ENCODE measurements at regions not wholly inside any gene's neighbourhood (a gene's known extent, or its start where the extent isn't known, plus 50 kb on each side); places are given as distances from the start of the nearest gene placed in this dataset.
A peak's percentile ranks its signal among the peaks of the same experiment; 100 is the strongest.

DNA sequence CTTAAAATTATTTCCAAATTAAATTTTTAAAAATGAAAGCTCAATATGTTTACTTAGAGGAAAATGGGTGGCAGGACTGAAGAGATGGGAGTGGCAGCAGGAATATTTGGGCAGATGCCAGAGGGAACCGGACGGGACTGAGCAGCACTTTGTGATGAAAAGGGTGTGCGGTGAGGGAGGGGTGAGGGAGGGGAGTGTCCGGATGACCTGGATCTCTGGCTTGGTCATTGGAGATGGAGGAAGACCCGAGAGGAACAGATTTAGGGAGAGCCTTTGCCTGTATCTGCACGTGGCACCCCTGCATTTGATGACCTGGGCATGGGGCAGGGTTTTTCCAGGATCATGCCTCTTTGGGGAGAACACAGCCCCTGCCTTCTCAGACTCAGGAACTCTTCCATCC, 201.1 kb upstream of the MVB12B start:
- DNase-seq (ENCODE audit: low spot score), result peak; percentile 30

DNA sequence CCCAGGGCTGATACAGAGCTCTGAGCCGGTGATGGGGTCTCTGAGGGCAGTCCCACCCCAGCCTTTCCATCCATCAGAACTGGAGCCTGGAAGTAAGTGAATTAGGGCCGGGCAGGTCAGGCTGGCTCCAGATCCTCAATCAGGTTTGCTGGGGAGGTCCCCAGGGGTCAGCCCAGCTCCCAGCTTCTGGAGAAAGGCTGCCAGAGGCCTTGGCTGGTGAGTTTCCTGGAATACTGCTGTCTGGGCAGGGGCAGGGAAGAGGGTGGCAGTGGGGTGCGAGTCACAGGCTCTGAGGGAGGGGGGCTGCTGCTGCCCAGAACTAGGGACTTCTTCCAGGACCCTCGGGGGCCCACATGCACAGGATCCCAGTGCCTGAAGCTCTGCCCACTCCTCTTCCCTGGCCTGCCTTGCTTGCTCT, 200.6 kb upstream of the MVB12B start:
- peak; percentile 4 for DNase-seq (ENCODE audit: low spot score)

DNA sequence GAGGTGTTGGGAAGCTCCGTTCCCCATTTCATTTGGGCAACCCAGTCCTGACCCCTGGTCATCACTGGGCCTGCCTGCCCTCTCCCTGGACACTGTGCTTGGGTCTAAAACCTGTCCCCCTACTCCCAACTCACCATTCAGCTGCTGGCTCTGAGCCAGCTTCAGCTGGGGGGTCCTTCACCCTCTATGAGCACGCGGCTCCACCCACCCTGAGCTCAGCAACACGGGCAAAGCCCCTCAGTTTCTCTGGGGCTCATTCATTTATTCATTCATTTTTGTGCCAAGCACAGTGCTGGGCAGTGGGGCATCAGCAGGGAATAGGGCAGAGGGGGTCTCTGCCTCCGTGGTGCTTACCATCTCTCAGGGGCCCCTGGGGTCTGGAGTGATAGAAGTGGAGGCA, 199.8 kb upstream of the MVB12B start:
- peak; percentile 4 for DNase-seq (ENCODE audit: low spot score)

DNA sequence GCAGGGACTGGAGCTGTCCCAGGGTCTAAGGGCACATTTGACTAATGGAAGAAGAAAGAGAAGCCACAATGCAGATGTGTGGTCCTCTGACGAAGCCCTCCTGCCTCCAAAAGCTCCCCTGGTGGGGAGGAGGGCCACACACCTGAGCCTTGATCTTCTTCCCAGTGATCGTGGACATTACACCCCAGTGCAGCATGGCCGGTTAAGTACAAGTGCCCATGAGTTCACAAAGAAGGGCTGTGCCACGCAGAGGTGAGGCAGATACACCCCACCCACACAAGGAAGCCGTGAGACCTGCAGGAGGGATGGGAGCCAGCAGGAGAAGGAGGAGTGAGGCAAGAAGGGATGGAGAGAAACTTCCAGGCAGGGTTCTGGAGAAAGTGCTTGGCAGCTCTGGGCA, 199.0 kb upstream of the MVB12B start:
- DNase-seq (ENCODE audit: low spot score), result peak; percentile 3

DNA sequence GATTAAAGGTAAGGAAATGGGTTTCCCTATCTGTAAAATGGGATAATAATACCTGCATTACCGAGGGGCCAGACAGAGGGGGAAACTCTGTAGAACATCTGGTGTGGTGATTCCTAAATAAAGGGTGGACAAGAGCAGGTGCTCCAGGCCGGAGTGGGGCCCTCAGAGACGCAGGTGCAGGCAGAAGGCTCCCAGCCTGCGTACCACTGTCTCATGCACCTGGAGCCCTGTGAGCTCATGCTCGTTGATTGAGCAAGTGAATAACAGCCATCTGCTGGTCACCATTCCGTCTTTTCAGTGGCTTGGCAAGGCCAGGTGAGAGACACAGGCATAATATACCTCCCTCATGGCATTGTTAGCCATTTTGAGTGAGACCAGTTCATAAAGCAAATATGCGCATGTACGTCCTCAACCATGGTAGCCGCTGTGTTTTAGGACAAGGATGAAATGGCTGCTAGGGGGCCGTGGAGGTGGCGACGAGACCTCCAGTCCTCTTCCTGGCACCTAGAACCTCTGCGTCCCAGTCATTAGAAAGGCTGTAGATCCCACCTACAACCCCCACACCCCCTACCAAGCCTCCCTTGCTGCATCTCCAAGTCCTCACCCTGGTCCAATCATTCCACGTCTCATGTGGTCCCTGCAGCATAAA, 198.0 kb upstream of the MVB12B start:
- DNase-seq (ENCODE audit: low spot score), result peak; percentile 2

DNA sequence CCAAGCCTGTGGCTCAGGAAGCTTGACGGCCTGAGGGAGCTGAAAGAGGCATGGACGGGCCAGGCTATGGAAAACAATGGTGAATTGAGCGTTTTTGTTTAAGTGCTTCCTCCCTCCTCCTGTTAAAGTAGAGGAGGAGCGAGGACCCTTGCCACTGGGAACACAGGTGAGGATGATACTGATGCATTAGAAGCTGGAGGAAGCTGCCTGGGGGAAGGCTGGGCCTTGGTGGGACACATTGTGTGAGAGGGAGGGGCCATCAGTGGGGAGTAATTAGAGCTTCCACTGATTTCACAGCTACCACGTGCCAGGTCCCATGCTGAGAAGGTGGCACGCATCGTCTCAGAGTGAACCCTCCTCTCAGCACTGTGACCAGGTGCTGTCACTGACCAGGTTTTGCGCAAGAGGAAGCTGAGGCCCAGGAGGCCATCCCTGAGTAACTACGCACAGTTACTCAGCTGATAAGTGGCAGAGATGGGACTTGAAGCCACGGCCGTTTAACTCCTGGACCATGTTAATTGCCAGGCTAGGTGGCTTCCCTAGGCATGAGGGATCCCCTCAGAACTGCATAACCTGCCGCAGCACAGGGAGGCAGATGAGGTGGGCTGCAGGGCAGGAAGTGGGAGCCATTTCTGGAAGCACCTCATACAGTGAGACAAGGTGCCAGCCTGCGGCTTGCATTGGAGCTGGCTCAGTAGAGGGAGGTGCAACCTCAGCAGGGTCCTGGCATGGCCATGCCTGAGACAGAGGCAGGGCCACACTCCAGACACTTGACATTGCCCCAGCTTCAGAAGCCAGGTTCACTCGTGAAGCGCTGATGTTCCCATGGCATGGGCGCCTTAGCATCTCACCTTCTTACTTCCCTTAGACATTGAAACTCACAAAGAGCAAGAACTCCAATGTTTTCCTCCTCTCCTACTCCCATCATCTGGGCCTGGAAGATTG, 195.3 kb upstream of the MVB12B start:
- DNase-seq (ENCODE audit: low spot score), result no peak

DNA sequence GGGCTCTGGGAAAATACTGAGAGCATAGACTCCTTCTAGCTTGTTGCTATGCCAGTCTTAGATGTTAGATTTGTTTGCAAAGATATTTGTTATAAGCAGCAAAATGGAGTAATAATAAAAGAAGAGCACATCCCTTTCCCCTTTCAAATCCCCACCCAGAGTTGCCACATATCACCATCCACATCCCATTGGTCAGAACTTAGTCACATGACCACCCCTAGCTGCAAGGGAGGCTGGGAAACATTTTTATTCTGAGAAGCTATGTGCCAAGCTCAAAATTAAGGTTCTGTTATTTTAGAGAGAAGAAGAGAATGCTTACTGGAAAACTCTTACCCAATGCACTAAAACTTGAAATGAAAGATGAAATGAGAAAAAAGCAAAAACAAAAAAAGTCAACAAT, 193.9 kb upstream of the MVB12B start:
- no peak for DNase-seq (ENCODE audit: low spot score)

DNA sequence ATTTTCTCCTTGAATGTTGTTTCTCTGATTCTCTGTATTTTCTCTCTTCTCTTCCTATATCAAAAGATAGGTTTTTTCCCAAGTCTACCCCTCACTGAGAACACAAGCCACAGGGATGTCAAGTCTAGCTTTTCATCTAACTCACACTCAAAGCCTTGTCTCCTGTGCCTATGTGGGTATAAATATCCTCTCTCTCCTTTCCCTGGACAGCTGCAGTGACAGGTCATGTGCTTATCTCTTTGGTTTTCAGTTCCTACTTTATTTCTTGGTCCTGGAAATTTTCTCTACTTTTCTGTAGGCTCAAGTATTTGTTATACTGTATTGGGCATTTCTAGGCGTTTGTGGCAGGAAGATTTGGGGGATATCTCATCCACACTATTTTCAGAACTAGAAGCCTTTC, 182.4 kb upstream of the MVB12B start:
- peak; percentile 2 for DNase-seq (ENCODE audit: low spot score)

DNA sequence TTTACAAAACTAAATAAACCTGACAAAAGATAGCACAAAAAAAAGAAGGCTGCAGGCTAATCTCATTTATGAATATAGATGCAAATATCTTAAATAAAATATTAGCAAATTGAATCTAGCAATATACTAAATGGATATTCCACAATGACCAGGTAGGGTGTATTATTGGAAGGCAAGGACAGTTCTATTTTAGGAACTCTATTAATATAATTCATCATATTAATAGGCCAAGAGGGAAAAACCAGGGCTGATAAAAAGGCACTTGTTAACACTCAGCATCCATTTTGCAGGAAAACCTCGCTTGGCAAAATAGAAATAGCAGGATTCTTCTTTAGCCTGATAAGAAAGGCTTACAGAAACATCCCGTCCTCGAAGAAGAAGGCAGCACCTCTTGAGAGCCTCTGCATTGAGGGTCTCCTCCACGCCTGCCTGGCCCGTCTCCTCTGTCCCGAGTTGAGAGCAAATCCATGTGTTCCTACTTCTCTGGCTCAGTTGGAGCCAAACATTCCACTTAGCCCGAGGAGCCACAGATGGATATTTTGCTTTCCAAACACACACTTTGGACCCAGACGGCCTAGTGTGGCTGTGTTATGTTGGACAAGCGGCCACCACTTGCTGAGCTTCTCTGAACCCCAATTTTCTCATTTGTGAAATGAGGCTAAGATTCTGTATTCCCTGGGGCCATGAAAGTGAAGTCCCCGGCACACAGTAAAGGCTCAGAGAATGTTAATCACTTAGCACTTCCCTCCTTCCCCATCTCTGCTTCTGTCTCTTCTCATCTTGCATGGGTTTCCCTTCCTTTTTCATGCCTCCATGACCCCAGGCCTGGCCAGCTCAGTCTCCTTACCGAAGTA, 181.8 kb upstream of the MVB12B start:
- peak; percentile 1 for DNase-seq (ENCODE audit: low spot score)

DNA sequence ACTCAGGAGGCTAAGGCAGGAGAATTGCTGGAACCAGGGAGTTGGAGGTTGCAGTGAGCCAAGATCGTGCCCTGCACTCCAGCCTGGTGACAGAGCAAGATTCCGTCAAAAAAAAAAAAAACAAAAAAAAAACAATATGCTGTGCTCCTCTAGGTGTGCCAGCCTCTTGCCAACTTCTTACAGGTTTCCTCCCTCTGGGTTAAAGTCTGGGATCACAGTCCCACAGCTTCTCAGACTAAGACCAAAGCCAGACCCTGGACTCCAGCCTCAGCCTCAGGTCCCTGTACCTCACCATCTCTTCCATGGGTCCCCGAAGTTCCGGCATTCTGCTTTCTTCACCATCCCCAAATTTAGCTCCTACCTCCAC, 180.8 kb upstream of the MVB12B start:
- DNase-seq (ENCODE audit: low spot score), result no peak

DNA sequence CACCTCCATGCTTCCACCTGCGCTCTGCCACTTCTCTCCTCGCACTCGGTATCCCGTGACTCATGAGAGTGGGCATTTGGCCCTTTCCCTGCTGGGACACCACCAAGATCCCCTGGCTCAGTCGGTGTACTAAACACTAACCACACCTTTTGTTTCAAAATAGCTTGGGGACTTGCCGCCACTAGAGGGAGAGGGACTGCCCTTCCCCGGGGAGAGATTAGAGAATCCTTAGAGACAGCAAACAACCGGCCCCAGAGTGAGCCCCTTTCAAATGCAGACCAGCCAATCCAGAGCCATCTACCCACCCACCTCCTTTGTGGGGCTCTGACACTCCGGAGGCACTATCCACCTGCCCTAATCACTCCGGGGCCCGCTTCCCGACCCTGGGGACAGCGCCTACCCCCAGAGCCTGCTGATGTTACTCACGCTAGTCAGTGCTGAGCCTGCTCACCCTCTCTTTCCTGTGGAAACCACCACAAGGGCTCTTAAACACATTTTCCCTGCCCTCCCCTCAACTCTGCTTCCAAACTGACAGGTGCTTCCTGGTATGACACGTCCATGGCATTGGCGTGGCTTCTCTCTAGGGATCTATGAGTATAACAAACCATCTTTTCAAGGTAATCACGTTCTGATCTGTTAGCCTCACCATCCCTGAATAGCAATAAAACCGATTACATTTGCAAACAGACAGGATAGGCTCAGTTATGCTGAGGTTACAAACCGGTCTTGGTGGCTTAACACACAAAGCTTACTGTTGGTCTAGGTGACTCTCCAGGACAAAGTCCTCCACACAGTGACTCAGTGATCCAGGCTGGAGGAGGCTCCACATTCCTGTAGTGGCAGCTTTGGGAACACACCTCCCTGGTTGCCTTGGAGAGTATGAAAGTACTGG, 180.1 kb upstream of the MVB12B start:
- DNase-seq (ENCODE audit: low spot score), result peak; percentile 33

DNA sequence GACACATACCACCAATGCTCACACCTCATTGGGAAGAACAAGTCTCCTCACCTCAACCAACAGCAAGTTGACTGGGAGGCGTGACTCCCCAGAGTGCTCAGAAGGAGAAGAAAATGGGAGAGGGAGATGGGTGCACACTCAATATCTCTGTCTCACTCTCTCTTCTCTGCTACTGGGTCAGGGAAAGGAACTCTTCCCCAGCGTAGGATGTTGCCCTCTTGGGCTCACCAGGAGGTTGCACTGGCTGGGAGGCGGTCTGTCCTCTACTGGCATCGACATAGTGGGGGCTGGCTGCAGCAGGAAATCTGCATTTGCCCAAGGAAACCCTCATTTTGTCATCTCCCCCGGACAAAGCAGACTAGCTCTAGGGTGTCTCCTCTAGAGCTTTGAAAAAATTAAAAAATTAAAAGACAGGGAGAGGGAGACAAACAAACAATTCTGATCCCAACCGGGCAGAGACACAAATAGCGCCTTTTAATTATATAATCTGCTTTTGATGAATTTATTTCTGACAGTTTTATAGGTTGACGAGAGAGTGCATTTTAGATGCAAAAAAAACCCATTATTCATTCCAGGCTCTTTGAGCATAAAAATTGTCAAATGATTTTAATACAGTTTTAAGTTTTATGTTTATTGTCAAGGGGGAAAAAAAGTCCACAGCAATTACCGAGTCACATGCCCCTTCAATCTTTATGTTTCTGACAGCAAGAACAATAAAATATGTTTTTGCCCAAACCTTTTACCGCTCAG, 179.3 kb upstream of the MVB12B start:
- no peak for DNase-seq (ENCODE audit: low spot score)

DNA sequence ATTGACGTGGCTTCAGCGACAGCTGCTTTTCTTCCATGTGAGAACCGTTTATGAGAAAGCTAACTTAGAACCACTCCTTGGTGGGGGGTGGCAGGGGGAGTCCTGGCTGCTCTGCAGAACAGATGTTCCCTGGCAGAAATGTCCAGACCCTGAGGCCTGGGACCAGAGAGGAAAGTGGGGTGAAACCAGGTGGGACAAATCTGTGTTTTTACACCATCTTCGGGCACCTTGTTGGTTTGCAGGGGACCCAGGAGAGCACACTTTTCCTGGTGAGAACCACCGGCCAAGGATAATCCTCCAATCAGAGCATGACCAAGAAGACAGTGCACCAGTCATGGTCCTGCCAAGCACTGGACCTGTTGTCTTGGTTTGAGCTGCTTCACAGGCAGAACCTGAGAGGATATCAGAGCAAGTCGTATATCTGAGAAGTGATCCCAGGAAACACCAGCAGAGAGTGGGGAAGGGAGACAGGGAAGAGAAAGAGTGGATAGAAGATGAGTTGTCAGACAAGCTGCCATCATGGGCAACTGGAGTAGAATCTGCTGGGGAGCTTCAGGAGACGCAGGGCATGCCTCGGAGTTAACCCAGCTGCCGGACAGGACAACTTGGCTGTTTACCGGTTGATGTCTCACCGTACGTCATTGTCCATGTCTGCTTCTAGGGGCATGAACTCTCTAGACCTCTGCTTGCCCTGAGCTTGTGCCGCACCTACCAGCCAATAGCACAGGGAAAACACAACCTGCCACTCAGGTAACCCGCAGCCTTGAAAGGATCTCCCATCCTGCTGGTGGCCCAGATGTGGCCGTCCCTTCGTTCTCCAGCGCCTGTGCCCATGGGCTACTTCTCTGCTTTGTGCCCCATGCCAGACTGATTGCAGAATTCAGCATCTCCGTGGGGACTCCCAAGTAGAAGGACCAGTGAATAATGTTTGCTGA, 178.4 kb upstream of the MVB12B start:
- no peak for DNase-seq (ENCODE audit: low spot score)

DNA sequence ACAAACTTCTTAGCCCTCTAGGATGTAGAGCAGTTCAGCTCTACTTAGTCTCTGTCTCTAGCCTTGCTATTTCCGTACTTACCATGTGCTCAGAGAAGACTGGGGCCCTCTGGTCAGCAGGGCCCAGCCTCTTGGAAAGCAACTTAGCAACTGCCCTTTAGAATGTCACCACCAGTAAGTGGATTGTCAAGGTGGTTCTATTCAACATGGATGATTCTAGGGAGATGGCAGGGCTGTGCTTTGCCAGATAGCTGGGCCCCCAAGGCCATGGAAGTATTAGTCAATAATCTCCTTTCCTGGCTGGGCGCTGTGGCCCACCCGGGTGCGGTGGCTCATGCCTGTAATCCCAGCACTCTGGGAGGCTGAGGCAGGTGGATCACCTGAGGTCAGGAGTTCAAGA, 177.6 kb upstream of the MVB12B start:
- DNase-seq (ENCODE audit: low spot score), result no peak

DNA sequence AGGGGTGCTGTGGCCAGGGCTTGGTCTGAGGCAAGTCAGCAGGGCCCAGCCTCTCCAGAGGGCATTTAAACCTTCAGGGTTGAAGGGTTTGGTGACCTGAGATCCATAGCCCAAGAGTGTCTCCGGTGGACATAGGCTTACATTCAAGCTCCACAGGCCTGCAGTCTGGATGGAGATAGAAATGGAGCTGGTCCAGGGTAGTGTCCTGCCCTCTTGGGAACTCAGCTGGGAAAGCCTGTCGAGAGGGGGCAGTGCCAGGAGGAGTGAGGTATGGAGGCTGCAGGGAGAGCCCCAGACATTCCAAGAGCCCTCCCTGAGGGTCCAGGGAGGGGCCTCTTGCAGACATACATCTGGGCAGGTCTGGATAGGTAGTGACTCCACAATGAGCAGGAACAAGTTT, 177.0 kb upstream of the MVB12B start:
- DNase-seq (ENCODE audit: low spot score), result no peak

DNA sequence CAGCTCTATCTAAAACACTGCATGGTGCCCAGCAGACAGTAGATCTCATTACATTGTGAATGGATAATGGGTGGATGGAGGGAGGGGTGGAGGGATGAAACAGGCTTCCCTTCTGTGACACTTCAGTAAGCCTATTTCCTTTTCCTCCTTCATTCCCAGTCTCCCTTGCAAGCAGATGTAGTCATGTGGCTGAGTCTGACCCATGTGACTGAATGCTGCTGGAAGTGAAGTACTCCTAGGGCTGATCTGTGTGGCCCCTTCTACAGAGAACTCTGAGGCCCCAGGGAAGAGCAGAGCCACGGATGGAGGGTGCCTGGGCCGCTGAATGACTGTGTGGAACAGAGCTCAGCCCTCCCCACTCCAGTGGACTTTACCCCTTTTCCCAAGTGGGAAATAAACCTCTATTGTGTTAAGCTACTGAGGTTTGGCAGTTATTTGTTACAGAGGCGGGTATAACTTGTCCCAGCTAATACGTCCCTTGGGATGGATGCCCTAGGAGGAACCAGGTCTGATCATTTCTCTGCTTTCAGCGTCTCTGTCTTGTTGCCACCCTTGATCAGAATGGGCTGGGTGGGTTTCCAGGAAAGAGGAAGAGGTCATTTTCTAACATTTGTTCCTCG, 176.1 kb upstream of the MVB12B start:
- peak; percentile 0 for DNase-seq (ENCODE audit: low spot score)

DNA sequence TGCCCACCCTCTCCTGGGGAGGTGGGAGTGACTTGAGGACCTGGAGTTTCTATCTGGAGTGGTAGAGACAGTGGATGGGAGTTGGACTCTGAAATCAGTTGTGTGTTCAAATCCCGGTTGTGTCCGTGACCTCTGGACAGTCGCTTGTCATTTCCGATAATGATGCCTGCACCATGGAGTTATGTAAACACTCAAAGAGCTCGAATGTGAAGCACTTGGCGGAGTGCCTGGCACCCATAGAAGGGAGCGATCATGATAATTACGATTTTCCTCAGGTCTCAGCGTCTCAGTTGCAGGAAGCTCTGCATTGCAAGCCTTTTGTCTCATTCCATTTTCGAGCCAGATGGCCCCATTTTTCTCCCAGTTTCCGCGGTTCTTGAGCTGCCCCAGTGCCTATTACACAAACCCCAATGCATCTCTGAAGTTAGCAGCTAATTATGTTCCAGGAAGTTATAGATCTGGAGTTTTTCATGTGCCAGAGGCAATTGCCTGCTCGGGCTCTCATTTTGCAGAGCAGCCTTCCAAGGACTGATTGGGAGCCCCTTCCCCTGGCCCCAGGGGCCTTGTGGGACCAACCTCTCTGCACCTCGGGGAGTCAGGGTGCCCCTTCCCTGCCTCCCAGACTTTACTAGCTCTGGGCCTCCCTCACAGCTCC, 175.5 kb upstream of the MVB12B start:
- DNase-seq (ENCODE audit: low spot score), result peak; percentile 6

DNA sequence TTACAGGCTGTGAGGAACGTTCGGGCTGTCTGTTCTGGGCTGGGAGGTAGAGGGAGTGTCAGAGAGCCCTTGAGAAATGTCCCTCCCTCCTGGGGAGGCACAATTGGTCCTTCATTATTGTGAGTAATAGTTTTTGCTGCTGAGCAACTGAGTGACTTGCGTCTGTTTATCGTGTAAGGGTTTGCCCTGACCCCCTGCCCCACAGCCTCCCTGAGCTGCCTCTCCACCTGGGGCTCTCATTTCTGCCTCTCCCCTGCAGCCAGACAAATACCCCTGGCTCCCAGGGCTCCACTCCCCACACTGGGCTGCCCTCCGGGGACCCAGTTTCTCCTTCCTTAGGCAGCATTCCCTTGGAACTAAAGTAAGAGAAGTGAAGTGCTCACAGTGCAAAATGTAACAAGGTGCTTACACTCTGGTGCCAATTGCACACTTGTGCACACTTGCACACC, 174.9 kb upstream of the MVB12B start:
- peak; percentile 13 for DNase-seq (ENCODE audit: low spot score)

Measured in GM03348 (cell line).